HepG2 (cell line): ENCODE measurements at regions not wholly inside any gene's neighbourhood (a gene's known extent, or its start where the extent isn't known, plus 50 kb on each side); places are given as distances from the start of the nearest gene placed in this dataset.

Source experiments
- ATAC-seq: fragments of 200-7000 bp; cut with Tn5 transposase; 3 replicates; pipeline ENCODE4 v1.9.1; 2020; ENCODE audit warnings: mild to moderate bottlenecking, moderate library complexity
- BruUV-seq: library from RNA; stranded (reverse); fragments of 400-500 nt; replicated peaks from 2 replicates; lab custom pipeline; 2021; lab: Mats Ljungman, UMichigan
- CTCF ChIA-PET: fragments of 300-600 bp; formaldehyde crosslinking; extraction: SDS; loops from one replicate; lab custom pipeline; 2021; ENCODE audit warnings: low total read pairs, inconsistent platforms, low intra/inter-chr PET ratio; lab: Yijun Ruan, JAX
- POLR2A ChIA-PET: fragments of 350-600 bp; sonication (Branson Sonifier 250); formaldehyde crosslinking; loops from one replicate; lab custom pipeline; 2020; ENCODE audit warnings: antibody characterized with exemption, inconsistent platforms; lab: Yijun Ruan, JAX
- DNase-seq: peaks from one replicate; pipeline ENCODE4 v3.0.0-alpha.2; 2015; ENCODE audit warnings: low spot score
- FAIRE-seq: peaks from 3 replicates; lab custom pipeline; 2011; peaks lifted over from hg19 to GRCh38; lab: Jason Lieb, UNC
- H2AFZ ChIP-seq: one replicate; pipeline ENCODE4 v1.6.1; 2011; ENCODE audit warnings: low read length, inconsistent platforms
- H3K27ac ChIP-seq: fragments of 300-600 bp; 3 replicates; pipeline ENCODE4 v1.8.0; 2011; ENCODE audit warnings: mixed run types, mild to moderate bottlenecking, mixed read lengths, low read length, inconsistent platforms; ENCODE audit not compliant: insufficient read depth; ENCODE audit errors: extremely low read length
- H3K27me3 ChIP-seq, 2 experiments: fragments of 200-600 bp in 1 of 2; 2 replicates in 1 of 2; 3 replicates in 1 of 2; pipeline versions ENCODE4 v1.6.0 to v1.8.0; 2011; ENCODE audit warnings: low read length in 2 of 2, mild to moderate bottlenecking in 2 of 2, moderate library complexity in 2 of 2, inconsistent platforms in 1 of 2; ENCODE audit not compliant: insufficient read depth in 2 of 2, control insufficient read depth in 1 of 2
- H3K36me3 ChIP-seq, 2 experiments: fragments of 200-600 bp in 1 of 2; replicated peaks in 1 of 2; 2 replicates in 1 of 2; 3 replicates in 1 of 2; pipeline versions ENCODE4 v1.5.1 to v1.8.0; 2011; ENCODE audit warnings: low read length in 2 of 2, inconsistent platforms in 1 of 2; ENCODE audit not compliant: insufficient read depth in 2 of 2, control insufficient read depth in 1 of 2
- H3K4me1 ChIP-seq: 2 replicates; pipeline ENCODE4 v1.5.1; 2012; ENCODE audit warnings: low read length, inconsistent platforms; ENCODE audit not compliant: insufficient read depth
- H3K4me2 ChIP-seq: 2 replicates; pipeline ENCODE4 v1.6.0; 2011; ENCODE audit warnings: low read depth, low read length, inconsistent platforms
- H3K4me3 ChIP-seq, 3 experiments: fragments of 200-600 bp in 1 of 3; sonication (generic), shearing (Covaris generic) in 1 of 3; replicated peaks in 1 of 3; 2 replicates each; pipeline ENCODE4 v1.5.1; 2011 to 2016; ENCODE audit warnings: low read length in 3 of 3, inconsistent platforms in 2 of 3, low read depth in 2 of 3, mild to moderate bottlenecking in 2 of 3, control low read depth in 1 of 3, mixed read lengths in 1 of 3; ENCODE audit not compliant: insufficient read depth in 1 of 3
- H3K79me2 ChIP-seq: one replicate; pipeline ENCODE4 v1.6.1; 2011; ENCODE audit warnings: low read length, inconsistent platforms; ENCODE audit not compliant: insufficient read depth
- H3K9ac ChIP-seq: 2 replicates; pipeline ENCODE4 v1.6.0; 2011; ENCODE audit warnings: mild to moderate bottlenecking, low read depth, low read length, inconsistent platforms; ENCODE audit not compliant: insufficient read depth
- H3K9me3 ChIP-seq: 2 replicates; pipeline ENCODE4 v1.5.1; 2012; ENCODE audit warnings: mild to moderate bottlenecking, low read length
- H4K20me1 ChIP-seq: 2 replicates; pipeline ENCODE4 v1.6.0; 2011; ENCODE audit warnings: inconsistent platforms, mild to moderate bottlenecking, low read length, moderate library complexity; ENCODE audit not compliant: insufficient read depth
- CREB3 ChIP-seq: sonication (generic); formaldehyde crosslinking; IDR thresholded peaks from 2 replicates; pipeline ENCODE4 v1.5.0; 2020; ENCODE audit warnings: missing genetic modification reagents
- DMAP1 ChIP-seq: IDR thresholded peaks from 2 replicates; pipeline ENCODE4 v1.6.1; 2016
- HNF4G ChIP-seq, 2 experiments: sonication (generic) in 1 of 2; formaldehyde crosslinking in 1 of 2; IDR thresholded peaks; 2 replicates each; pipeline versions ENCODE4 v1.4.0 to v1.6.1; 2011 to 2020; ENCODE audit warnings: borderline replicate concordance in 2 of 2, low read depth in 2 of 2, mild to moderate bottlenecking in 2 of 2, low read length in 1 of 2, missing genetic modification reagents in 1 of 2, moderate library complexity in 1 of 2
- HNRNPUL1 ChIP-seq: fragments of 200-400 bp; formaldehyde crosslinking; IDR thresholded peaks from 2 replicates; pipeline ENCODE4 v1.6.1; 2017; ENCODE audit warnings: low read depth, mild to moderate bottlenecking, low read length, moderate library complexity
- KDM4B ChIP-seq: sonication (generic); formaldehyde crosslinking; IDR thresholded peaks from 2 replicates; pipeline ENCODE4 v1.4.0; 2020; ENCODE audit warnings: missing genetic modification reagents
- MIXL1 ChIP-seq: IDR thresholded peaks from 2 replicates; pipeline ENCODE4 v1.6.1; 2016
- NCOA5 ChIP-seq: sonication (generic); formaldehyde crosslinking; IDR thresholded peaks from 2 replicates; pipeline ENCODE4 v1.4.0; 2020; ENCODE audit warnings: missing genetic modification reagents
- NFE2 ChIP-seq: sonication (generic); formaldehyde crosslinking; IDR thresholded peaks from 2 replicates; pipeline ENCODE4 v1.4.0; 2020; ENCODE audit warnings: missing genetic modification reagents
- NFYB ChIP-seq: sonication (generic); formaldehyde crosslinking; IDR thresholded peaks from 2 replicates; pipeline ENCODE4 v1.4.0; 2020; ENCODE audit warnings: missing genetic modification reagents
- NKX3-1 ChIP-seq: sonication (generic); formaldehyde crosslinking; IDR thresholded peaks from 2 replicates; pipeline ENCODE4 v1.5.0; 2020; ENCODE audit warnings: missing genetic modification reagents
- NR3C1 ChIP-seq: sonication (generic); formaldehyde crosslinking; IDR thresholded peaks from 2 replicates; pipeline ENCODE4 v1.4.0; 2020; ENCODE audit warnings: missing genetic modification reagents
- PAF1 ChIP-seq: IDR thresholded peaks from 2 replicates; pipeline ENCODE4 v1.6.1; 2016; ENCODE audit warnings: missing genetic modification reagents, missing compliant biosample characterization
- RNF2 ChIP-seq: fragments of 450-650 bp; conservative IDR thresholded peaks from 2 replicates; pipeline ENCODE4 v1.6.1; 2016; ENCODE audit warnings: low read depth
- SMAD3 ChIP-seq: sonication (generic); formaldehyde crosslinking; IDR thresholded peaks from 2 replicates; pipeline ENCODE4 v1.4.0; 2020; ENCODE audit warnings: missing genetic modification reagents
- ZNF235 ChIP-seq: sonication (generic); formaldehyde crosslinking; IDR thresholded peaks from 2 replicates; pipeline ENCODE4 v1.8.1; 2023; ENCODE audit warnings: mild to moderate bottlenecking, missing genetic modification reagents, borderline replicate concordance
- ZNF263 ChIP-seq: sonication (generic); formaldehyde crosslinking; IDR thresholded peaks from 2 replicates; pipeline ENCODE4 v1.4.0; 2020; ENCODE audit warnings: missing genetic modification reagents
- ZNF564 ChIP-seq: sonication (generic); formaldehyde crosslinking; IDR thresholded peaks from 2 replicates; pipeline ENCODE4 v1.8.1; 2023; ENCODE audit warnings: mild to moderate bottlenecking, missing genetic modification reagents
- ZNF850 ChIP-seq: sonication (generic); formaldehyde crosslinking; conservative IDR thresholded peaks from 2 replicates; pipeline ENCODE4 v1.9.0; 2021; ENCODE audit warnings: mild to moderate bottlenecking, missing genetic modification reagents
- WGBS: methylation state at CpG from one replicate; pipeline ENCODE4 v1.1.6; 2017; ENCODE audit warnings: low lambda C conversion rate; 5-methylcytosine and 5-hydroxymethylcytosine counted together
- in situ Hi-C: cut with HindIII; loops from 2 replicates; pipeline ENCODE4 v1.10.0; 2017; ENCODE audit warnings: low pct_unique_long_range_greater_than_20kb; ENCODE audit not compliant: extremely low pct_ligation_motif_present
- intact Hi-C: fragments of 100-400 bp; cut with micrococcal nuclease; formaldehyde crosslinking; loops from one replicate; pipeline ENCODE4 v1.10.0; 2022; ENCODE audit not compliant: unreplicated experiment
- TF ChIP-seq, protein P1 (sequence below): sonication (generic); formaldehyde crosslinking; IDR thresholded peaks from 2 replicates; pipeline ENCODE4 v1.4.0; 2020; ENCODE audit warnings: missing genetic modification reagents, mild to moderate bottlenecking, borderline replicate concordance

GRCh38 chr9:109715344-109715743, 64.7 kb upstream of the PALM2AKAP2 start:
- Histone ChIP-seq H3K27me3 (peaks cover 0 to 2% of the 10 kb centered on the region in 2 experiments; a peak in 1 of 5 replicates), H3K9me3 (no peaks in the 10 kb centered on the region), H2AFZ (no peak overlapping the region), H3K9ac (no peak overlapping the region), H4K20me1 (no peaks in the 10 kb centered on the region), H3K36me3 (no peaks in the 10 kb centered on the region)
- in situ Hi-C loops: no loop called here
- ChIA-PET POLR2A (no interaction called here), CTCF (no interaction called here)
- FAIRE-seq: no peak
- WGBS: 21% methylated on average over 6 of the region's 6 CpGs
- no peak for TF ChIP-seq KDM4B (CRISPR knock-in tag)
- TF ChIP-seq NKX3-1: no peak
- no peak for TF ChIP-seq ZNF564 (CRISPR knock-in tag)
- no peak for TF ChIP-seq RNF2
- no peak for TF ChIP-seq HNRNPUL1
- no peak for TF ChIP-seq CREB3 (CRISPR knock-in tag)
- TF ChIP-seq ZNF263 (CRISPR knock-in tag): no peak
- TF ChIP-seq, all 625 proteins: peak for 0
- Histone ChIP-seq H3K4me1 (no peaks in the 10 kb centered on the region), H3K4me3 (no peak overlapping the region), H3K4me2 (no peak overlapping the region), H3K27ac (no peak overlapping the region), H3K79me2 (no peaks in the 10 kb centered on the region)
- BruUV-seq: no TSS peak
- ATAC-seq (no peak), DNase-seq (no peak)
- intact Hi-C loops: no loop called here

DNA sequence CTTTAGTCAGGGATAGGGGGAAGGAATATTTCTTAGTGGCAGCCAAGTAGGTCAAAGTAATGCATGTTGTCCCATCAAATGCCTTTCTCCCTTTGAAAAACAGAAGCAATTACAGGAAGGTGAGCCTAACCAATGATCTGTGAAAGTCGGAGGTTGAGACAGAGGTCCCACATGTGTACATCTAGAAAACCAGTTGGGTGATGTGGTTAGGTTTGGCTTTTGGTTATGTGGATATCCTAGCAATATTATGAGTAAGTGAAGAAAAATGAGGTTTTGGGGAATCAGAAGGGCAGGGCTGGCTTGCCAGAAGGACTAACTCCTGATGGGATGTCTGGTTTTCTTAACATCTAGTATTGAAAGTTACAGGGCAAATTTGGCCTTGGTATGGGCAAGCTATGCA, 63.4 kb upstream of the PALM2AKAP2 start:
- Histone ChIP-seq H3K9ac (no peak overlapping the region), H2AFZ (no peak overlapping the region), H3K27ac (no peak overlapping the region), H3K9me3 (no peaks in the 10 kb centered on the region), H3K4me2 (no peak overlapping the region), H3K36me3 (no peaks in the 10 kb centered on the region), H4K20me1 (no peaks in the 10 kb centered on the region), H3K27me3 (peaks cover 0 to 2% of the 10 kb centered on the region in 2 experiments; a peak in 1 of 5 replicates), H3K4me1 (no peaks in the 10 kb centered on the region), H3K79me2 (no peaks in the 10 kb centered on the region), H3K4me3 (no peak overlapping the region)
- FAIRE-seq (no peak), ATAC-seq (no peak), DNase-seq (no peak)
- POLR2A ChIA-PET: no interaction called here
- intact Hi-C loops (no loop called here), in situ Hi-C loops (no loop called here)
- 7% methylated on average over 1 of the region's 1 CpG for WGBS
- CTCF ChIA-PET: no interaction called here
- BruUV-seq: no TSS peak
- TF ChIP-seq NR3C1 (no peak), NFE2 (CRISPR knock-in tag) (no peak), DMAP1 (no peak), NCOA5 (no peak), SMAD3 (no peak), HNF4G (IDR thresholded peaks at IDR 0.05; ENCODE audit: borderline replicate concordance, low read depth, low read length) (no peak), HNF4G (CRISPR knock-in tag; IDR thresholded peaks at IDR 0.05; ENCODE audit: borderline replicate concordance, low read depth) (no peak), ZNF850 (CRISPR knock-in tag) (no peak), NFYB (CRISPR knock-in tag) (no peak), MIXL1 (CRISPR knock-in tag) (no peak), ZNF235 (CRISPR knock-in tag) (no peak), PAF1 (no peak)
- TF ChIP-seq, protein P1, sequence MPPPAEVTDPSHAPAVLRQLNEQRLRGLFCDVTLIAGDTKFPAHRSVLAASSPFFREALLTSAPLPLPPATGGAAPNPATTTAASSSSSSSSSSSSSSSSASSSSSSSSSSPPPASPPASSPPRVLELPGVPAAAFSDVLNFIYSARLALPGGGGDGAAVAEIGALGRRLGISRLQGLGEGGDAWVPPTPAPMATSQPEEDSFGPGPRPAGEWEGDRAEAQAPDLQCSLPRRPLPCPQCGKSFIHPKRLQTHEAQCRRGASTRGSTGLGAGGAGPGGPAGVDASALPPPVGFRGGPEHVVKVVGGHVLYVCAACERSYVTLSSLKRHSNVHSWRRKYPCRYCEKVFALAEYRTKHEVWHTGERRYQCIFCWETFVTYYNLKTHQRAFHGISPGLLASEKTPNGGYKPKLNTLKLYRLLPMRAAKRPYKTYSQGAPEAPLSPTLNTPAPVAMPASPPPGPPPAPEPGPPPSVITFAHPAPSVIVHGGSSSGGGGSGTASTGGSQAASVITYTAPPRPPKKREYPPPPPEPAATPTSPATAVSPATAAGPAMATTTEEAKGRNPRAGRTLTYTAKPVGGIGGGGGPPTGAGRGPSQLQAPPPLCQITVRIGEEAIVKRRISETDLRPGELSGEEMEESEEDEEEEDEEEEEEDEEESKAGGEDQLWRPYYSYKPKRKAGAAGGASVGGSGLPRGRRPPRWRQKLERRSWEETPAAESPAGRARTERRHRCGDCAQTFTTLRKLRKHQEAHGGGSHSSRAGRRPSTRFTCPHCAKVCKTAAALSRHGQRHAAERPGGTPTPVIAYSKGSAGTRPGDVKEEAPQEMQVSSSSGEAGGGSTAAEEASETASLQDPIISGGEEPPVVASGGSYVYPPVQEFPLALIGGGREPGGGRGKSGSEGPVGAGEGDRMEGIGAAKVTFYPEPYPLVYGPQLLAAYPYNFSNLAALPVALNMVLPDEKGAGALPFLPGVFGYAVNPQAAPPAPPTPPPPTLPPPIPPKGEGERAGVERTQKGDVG (CRISPR knock-in tag): no peak
